RCC 7860 (cell line): ENCODE measurements at regions not wholly inside any gene's neighbourhood (a gene's known extent, or its start where the extent isn't known, plus 50 kb on each side); places are given as distances from the start of the nearest gene placed in this dataset.

Experiments used
- DNase-seq: peaks from one replicate; pipeline ENCODE4 v3.0.0-alpha.2; 2015; ENCODE audit warnings: low spot score
- FAIRE-seq: peaks from 2 replicates; lab custom pipeline; 2012; peaks lifted over from hg19 to GRCh38; lab: Jason Lieb, UNC

GRCh38 chr13:40064154-40065097 is 409.0 kb downstream of the COG6 start:
- DNase-seq (peak; percentile 65), FAIRE-seq (peak; percentile 2)

- FAIRE-seq = no peak
- DNase-seq = peak; percentile 29
Observed at GRCh38 chr13:40069173-40070044, 413.9 kb downstream of the COG6 start.

DNA sequence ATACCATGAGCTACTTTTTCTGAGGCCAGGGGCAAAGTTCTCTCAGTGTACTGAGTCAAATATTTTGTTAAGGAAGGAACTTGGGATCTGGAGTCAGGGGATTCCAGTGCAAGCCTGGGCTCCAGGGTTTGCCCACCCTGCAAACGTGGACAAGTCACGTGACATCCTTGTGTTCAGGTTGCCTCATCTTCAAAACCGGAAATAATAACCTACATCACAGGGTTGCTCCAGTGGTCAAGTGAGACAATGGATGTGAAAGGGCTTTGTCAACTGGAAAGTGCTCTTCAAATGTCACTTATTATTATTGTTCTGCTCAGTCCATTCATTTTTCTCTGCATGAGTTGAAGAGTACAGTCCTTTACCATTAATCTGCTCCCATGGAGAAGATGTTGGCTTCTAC is 414.9 kb downstream of the COG6 start:
- DNase-seq (no peak), FAIRE-seq (no peak)

- no peak for DNase-seq
- FAIRE-seq = no peak
Observed at GRCh38 chr13:40072663-40073120, 417.2 kb downstream of the COG6 start.

DNA sequence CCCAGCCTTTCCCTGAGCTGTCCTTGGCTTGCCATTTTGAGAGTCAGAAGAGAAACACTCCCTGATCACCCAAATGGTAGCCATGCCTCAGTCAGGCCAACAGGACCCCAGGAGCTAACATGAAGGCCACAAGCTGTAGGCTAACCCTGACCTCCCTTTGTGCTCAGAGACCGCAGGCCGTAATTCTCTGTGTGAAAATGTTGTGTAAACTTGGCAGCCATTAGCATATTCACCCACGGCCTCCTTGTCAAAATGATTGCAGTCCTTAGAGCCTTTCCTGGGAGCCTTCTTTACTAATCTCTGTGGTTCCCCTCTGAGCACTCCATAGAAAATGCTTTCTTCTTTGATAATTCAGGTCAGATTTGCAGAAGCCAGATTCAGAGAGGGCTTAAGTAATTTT is 418.9 kb downstream of the COG6 start:
- DNase-seq = no peak
- no peak for FAIRE-seq

GRCh38 chr13:40075281-40075680 is 419.8 kb downstream of the COG6 start:
- no peak for FAIRE-seq
- DNase-seq = no peak

GRCh38 chr13:40076765-40077362 is 421.4 kb downstream of the COG6 start:
- no peak for DNase-seq
- no peak for FAIRE-seq

GRCh38 chr13:40077396-40078027 is 422.1 kb downstream of the COG6 start:
- FAIRE-seq (no peak), DNase-seq (peak; percentile 14)

- DNase-seq (no peak), FAIRE-seq (no peak)
Observed at GRCh38 chr13:40079721-40080120, 424.3 kb downstream of the COG6 start.

- no peak for FAIRE-seq
- DNase-seq = no peak
Observed at GRCh38 chr13:40080676-40081075, 425.2 kb downstream of the COG6 start.

GRCh38 chr13:40082639-40083038 is 427.2 kb downstream of the COG6 start:
- DNase-seq = no peak
- FAIRE-seq = no peak

- DNase-seq = no peak
- no peak for FAIRE-seq
Observed at GRCh38 chr13:40083841-40084240, 428.4 kb downstream of the COG6 start.

- DNase-seq (no peak), FAIRE-seq (no peak)
Observed at GRCh38 chr13:40084934-40085333, 429.5 kb downstream of the COG6 start.

DNA sequence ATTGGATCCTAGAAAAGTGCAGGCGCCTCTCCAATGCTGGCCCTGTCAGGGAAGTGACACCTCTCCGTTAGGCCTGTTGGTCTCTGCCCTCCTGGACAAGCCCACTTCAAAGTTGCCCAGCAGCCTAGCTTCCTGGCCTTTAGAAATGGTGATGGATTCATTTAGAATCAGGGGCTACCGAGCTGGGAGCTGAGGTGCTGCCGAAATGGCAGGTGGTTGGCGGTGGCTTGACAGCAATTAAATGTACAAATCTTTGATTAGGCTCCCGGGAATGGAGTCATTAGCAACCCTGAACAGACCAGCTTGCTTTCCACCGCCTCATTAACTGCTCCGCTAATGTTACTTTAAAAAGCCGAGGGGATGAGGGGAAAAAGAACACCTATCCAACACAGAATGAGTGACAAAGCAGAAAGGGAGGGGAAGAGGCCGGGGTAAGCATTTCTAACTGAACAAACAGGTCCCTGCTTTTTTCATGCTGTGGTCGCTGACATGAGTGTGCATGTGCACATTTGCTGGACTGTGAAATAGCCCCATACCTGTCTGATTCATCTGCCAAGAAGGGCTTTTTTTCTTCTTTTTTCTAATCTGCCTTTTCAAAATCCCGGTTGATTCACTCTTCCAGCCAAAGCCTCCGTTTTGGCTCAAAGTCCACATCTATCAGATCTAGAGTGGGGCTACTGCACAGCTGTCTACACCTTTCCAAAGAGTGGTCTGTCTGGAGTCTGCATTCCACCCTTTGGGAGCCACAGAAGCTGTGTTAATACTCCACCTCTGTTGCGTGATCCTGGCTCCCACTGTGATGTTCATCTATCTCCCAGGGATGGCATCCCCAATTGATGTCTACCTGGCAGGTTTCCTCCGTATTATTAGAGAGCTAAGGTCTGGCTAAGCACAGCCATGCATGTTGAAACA is 431.9 kb downstream of the COG6 start:
- no peak for FAIRE-seq
- peak; percentile 8 for DNase-seq

- FAIRE-seq (no peak), DNase-seq (peak; percentile 14)
Observed at GRCh38 chr13:40094056-40094455, 438.6 kb downstream of the COG6 start.

DNA sequence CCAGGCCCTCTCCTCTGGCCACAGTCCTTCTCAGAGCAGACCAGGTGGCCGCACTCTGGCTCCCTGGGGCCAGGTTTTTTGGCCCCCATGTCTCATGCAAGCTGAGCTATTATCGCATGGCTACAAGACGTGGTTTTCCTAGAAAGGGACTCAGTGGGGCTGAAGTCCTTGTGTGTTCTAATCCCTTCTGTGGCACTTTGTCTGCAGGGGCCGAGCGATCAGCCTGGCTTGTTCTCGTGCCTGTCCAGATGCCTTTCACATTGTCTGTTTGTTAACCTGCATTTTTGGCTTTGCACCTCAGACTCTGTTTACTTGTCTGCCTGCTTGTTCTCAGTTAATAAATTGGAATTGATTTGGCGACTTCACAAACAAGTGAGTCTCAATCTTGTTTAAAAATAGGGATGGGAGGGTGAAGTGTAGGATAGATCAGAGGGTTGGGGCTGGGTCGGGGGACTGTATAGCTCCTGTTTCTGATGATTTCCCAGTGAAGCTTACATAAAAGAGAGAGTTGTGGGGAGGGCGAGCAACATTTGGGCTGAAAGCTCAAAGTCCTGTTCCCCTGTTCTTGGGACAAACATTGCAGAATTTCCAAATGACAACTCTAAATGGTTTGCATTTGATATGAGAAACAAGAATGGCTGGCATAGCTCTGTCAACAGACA is 440.4 kb downstream of the COG6 start:
- no peak for FAIRE-seq
- no peak for DNase-seq

DNA sequence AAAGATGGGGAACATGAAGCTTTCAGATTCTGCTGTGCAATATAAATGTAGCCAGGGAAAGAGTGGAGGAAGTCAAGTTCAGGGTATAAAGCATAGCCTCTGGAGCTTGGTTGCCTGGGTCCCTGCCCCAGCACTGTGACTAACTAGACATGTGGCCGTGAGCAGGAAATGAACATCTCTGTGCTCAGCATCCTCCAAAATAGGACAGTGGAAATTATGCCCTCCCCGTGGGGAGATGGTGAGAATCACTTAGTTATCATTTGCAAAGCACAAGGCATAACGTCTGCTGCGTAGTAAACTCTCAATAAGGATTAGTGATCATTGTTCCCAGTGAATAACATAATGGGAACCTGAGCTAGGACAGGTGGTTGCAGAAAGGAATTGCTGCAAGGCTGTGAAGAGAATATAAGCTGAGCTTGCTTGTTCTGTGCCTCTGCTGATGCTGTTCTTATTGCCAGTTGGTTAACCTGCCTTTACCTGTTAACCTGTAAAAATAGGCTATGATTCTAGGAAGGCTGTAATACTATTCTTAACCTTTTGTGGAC is 441.0 kb downstream of the COG6 start:
- DNase-seq (no peak), FAIRE-seq (no peak)

- FAIRE-seq (no peak), DNase-seq (no peak)
Observed at GRCh38 chr13:40098246-40098645, 442.8 kb downstream of the COG6 start.
